Hematopoietic multipotent progenitor cell treated with erythropoietin and hydrocortisone succinate and interleukin-3 and kit ligand, for 15 days (in vitro differentiated cells): ENCODE measurements at regions not wholly inside any gene's neighbourhood (a gene's known extent, or its start where the extent isn't known, plus 50 kb on each side); places are given as distances from the start of the nearest gene placed in this dataset.

Experiments used
- DNase-seq: peaks from one replicate; pipeline ENCODE4 v3.0.0-alpha.2; 2015; ENCODE audit warnings: low spot score

DNA sequence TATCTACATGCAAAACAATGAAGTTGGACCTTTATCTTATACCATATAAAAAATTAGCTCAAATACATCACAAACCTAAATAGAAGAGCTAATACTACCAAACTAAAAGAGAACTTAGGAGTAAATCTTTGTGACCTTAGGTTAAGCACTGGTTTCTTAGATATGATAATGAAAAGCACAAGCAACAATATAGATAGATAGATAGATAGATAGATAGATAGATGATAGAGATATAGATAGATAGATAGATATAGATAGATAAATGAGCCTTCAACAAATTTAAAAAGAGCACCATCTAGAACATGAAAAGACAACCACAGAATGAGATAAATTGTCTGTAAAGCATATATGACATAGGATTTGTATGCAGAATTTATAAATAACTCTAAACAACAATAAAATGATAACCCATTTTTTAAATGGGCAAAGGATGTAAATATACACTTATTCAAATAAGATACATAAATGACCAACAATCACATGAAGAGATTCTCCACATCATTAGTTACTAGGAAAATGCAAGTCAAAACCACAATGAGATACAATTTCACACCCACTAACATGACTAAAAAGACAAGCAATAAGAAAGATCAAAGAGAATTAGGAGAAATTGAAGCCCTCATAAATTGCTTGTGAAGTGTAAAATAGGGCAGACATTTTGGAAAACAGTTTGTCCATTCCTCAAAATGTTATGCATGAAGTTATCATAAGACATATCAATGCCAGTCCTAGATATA, 293.7 kb downstream of the BTG1 start:
- DNase-seq = no peak

DNA sequence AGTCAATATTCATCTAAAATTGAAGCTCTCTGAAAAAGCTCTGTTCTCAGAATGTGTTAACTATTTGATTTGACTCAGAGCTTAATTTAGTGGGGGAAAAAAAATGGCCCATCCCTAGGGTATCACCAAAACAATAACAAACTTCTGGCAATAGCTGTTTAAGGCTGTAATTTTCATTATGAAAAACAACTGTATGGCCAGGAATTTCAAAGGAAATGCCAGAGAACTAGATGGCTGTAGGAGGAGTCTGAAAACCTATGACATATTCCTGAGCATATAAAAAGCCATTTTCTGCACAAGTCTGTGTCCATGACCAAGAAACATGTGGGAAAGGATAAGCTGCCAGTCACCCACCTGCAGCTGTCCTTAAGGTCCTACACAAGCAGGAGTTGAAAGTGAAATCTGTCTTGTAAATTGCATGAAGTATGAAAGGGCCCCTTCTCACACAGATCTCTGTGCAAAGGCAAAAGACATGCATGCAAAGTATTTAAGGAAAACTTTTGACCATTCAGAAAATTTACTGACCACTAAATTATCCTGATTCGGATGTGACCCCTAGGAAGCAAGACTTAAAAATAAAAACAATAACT, 299.1 kb downstream of the BTG1 start:
- DNase-seq = no peak

DNA sequence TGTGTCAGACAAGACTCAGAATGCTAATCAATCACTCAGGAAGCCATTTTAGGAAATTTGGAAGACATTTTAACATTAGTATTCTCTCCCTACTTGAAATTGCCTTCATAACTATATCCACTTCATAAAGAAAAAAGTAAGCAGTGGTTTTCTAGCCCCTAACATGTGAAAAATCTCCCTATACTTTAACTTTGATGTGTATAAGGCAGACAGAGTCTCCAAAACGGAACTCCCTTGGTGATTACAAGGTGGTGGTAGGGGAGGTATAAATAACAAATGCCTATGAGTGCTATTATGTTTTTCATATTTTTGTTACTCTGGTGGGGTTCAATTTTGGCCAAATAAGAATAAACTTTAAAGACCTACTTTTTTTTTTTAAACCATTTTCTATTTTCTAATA, 300.3 kb downstream of the BTG1 start:
- no peak for DNase-seq

GRCh38 chr12:91841822-91842221, 303.8 kb downstream of the BTG1 start:
- no peak for DNase-seq

GRCh38 chr12:91836696-91837095, 308.9 kb downstream of the BTG1 start:
- DNase-seq = no peak

- no peak for DNase-seq
Measured at GRCh38 chr12:91836264-91836663, 309.4 kb downstream of the BTG1 start.

GRCh38 chr12:91835693-91836092, 310.0 kb downstream of the BTG1 start:
- DNase-seq = no peak

- DNase-seq = no peak
Measured at GRCh38 chr12:91833780-91834359, 311.8 kb downstream of the BTG1 start.

DNA sequence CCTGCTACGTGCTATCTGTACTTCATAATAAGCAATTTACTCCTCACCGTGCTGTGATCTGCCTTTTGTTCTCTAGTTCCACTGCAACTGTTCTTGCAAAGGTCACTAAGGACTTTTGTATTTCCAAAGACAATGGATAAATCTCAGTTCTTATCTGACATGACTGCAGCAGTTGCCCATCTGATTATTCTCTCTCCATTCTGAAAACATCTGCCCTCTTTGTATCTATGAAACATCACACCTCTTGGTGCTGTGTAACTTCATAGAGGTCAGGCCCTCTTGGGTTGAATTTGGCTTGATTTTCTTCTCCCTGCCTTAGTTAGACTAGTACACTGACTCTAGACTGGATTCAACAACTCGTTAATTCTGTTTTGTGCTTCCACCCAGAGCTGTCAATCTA, 319.6 kb downstream of the BTG1 start:
- DNase-seq = no peak

GRCh38 chr12:91824991-91825390, 320.7 kb downstream of the BTG1 start:
- no peak for DNase-seq

- no peak for DNase-seq
Measured at GRCh38 chr12:91819132-91819447, 326.6 kb downstream of the BTG1 start.

DNA sequence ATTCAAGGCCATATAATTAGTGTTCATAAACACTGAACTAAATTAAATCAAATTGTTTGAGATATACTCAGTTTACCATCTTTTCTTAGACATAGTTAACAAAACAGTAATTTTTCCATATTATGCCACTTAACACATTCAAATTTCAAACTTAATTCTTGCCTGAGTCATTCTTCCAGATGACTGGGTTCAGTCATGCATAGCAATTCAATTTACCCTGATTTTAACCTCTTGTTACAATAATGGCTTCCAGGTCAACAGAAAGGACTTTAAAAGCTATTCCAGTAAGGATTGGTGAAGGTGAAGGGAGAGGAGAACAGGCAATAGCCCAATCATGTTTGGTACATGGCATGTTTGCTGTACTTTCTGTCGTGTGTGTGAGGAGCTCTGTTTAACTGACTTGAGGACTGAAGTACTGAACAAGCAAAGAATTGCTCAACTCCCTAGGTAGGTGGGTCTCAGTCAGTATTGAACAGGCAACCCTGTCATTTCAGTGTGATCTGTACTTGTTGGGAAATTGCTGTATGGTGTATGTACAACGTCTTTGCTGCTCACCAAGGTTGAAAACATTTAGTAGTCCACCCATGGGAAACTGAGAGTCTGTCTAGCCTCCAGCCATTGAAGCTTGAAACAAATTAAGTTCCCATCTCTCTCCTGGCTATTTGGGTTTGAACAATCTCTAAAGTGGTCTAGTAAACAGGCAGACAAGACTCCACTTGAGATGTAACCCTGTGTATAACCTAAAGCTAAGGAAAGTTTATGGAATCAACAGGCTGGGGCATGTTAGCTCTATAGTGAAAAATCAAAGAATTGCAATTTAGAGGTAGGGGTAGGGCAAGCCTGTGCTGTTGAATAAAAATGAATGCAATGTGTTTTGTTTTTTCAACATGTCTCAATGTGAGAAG, 327.2 kb downstream of the BTG1 start:
- no peak for DNase-seq

DNA sequence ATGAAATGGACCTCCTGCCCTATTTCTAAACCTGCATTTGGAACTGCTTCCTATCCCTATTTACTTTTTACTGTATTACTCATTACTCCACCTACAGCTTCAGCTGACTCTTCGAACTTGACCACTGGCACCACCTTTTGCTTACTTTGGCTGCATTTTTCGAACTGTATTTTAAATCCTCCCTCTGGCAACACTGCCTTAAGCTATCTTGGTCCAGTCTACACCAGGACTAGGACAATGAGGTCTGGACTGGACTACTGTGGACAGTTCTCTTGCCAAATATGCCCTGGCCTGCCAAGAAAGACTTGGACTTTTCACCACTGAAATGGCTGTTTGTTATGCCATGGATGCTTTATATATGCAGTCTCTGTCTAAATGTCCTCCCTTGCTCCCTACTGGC, 328.1 kb downstream of the BTG1 start:
- no peak for DNase-seq

DNA sequence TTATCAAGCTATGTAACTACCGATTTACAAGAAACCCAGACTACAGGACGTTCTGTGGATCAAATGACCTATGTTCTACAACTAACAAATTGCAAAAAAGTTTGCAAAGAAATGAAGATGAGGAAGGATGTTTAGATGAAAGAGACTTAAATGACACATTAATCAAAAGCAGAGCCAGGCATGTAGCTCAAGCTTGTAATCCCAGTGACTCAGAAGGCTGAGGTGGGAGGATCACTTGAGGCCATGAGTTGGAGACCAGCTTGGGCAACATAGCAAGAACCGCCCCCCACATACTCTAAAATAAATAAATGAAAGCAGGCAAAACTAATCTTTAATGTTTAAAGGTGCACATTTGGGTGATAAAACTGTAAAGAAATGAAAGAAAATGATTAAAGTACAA, 331.9 kb downstream of the BTG1 start:
- no peak for DNase-seq

DNA sequence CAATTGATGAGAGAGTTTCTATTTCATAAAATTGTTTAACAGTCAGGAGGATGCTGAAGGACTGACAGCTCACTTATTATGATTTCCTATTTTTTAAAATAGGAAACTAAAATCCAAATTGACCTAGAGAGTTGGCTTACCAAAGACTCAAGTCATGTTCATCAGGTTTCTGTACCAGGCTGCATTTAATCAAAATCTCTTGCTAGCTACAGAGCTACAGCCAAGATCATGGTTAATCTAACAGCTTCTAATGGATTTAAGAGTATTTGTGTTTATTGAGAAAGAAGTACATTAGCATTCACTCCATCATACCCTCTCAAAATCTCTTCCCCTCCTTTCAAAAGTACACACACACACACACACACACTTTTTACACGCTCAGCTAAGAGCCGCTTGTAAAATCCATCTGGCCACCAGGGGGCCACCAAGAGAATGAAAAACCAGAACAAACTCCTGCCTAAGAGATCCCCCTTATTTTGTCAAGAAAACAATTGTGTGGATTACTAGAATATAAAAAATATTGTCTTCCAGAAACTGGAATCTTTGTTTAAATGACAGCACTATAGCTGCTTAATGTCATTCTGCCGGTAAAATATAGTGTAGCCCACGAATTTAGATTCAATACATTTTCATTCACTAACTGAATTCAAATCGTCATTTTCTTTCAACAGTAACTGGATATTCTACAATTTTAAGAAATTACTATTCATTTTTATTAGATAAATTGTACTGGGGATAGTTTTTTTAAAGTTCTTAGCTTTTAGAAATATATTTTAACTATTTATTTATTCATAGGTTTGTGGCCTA, 334.0 kb downstream of the BTG1 start:
- DNase-seq = peak; percentile 15

GRCh38 chr12:91810531-91811451, 334.9 kb downstream of the BTG1 start:
- no peak for DNase-seq

GRCh38 chr12:91810077-91810476, 335.6 kb downstream of the BTG1 start:
- DNase-seq = no peak

- DNase-seq = no peak
Measured at GRCh38 chr12:91805031-91805430, 340.6 kb downstream of the BTG1 start.

GRCh38 chr12:91804533-91804932, 341.1 kb downstream of the BTG1 start:
- no peak for DNase-seq

GRCh38 chr12:91801048-91801447, 344.6 kb downstream of the BTG1 start:
- DNase-seq = no peak

DNA sequence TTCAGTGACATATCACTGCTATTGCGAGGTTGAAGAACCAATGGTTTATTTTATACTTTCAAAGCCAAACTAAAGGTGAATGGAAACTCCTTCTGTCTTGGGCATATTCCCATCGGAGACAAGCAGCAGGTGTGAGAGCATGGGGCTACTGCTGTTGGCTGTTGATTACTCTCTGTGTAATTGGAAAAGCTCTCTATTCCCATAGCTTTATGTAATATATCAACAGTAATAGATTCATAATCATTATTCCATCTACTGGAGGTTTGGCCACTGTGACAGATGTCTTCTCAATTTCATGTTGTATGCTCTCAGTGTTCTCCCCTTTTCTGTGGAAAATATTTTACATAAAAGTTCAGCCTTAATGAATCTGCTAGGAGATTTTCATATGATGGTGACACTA, 352.0 kb downstream of the BTG1 start:
- no peak for DNase-seq
